ENCODE measurements at regions not wholly inside any gene's neighbourhood (a gene's known extent, or its start where the extent isn't known, plus 50 kb on each side); places are given as distances from the start of the nearest gene placed in this dataset.

GRCh38 chr2:16609786-16610185 lies 55.8 kb downstream of the CYRIA start:
- no peak overlapping the region for H3K9ac ChIP-seq (ENCODE audit: low read depth, low read length)
- H4K20me1 ChIP-seq (ENCODE audit: insufficient read depth, low read length): no peaks in the 10 kb centered on the region
- H3K9me3 ChIP-seq (ENCODE audit: control insufficient read depth, insufficient read depth, low read length): no peaks in the 10 kb centered on the region
- no peak overlapping the region for H3K4me2 ChIP-seq (ENCODE audit: low read depth, low read length)
- H3K9me1 ChIP-seq (ENCODE audit: insufficient read depth, low read length): no peaks in the 10 kb centered on the region; the same call in 1 of the 2 replicates
- ChIA-PET CTCF (interaction anchor here (1.0 to 1.9 kb wide), 3 partner anchors 21 to 59 kb away, joined by 3 to 6 read pairs (median 4); no protein-coding TSS in a partner anchor), POLR2A (ENCODE audit: unreplicated experiment) (no interaction called here)
- peaks cover 5% of the 10 kb centered on the region for H3K4me1 ChIP-seq (ENCODE audit: control insufficient read depth, insufficient read depth, low read length)
- no peaks in the 10 kb centered on the region for H3K79me1 ChIP-seq (ENCODE audit: low read depth in 1 of 2, low read length in 2 of 2)
- H3K14ac ChIP-seq (replicated peaks; ENCODE audit: low read depth, low read length): no peak overlapping the region
- no peak overlapping the region for H3K4me3 ChIP-seq (ENCODE audit: insufficient read depth, low read depth, low read length)
- H2BK20ac ChIP-seq (ENCODE audit: low read depth, low read length): no peak overlapping the region
- no peak overlapping the region for H4K91ac ChIP-seq (ENCODE audit: insufficient read depth, low read depth, low read length)
- H3K4ac ChIP-seq (ENCODE audit: low read depth, low read length): no peak overlapping the region
- no peaks in the 10 kb centered on the region for H3K27me3 ChIP-seq (ENCODE audit: control insufficient read depth, insufficient read depth, low read length)
- ATAC-seq (ENCODE audit: low read depth): no peak
- H2AFZ ChIP-seq (replicated peaks; ENCODE audit: low read length, poor library complexity): no peak overlapping the region
- intact Hi-C loops (cut with micrococcal nuclease): loop anchor here (1.0 kb wide), 2 partner anchors 56 to 972 kb away; no protein-coding TSS in a partner anchor
- H3K23ac ChIP-seq (ENCODE audit: low read depth, low read length): no peak overlapping the region
- H3K56ac ChIP-seq (ENCODE audit: extremely low read depth, insufficient read depth, low read length): no peak overlapping the region
- no CpG with 5 or more reads among the region's 3 CpGs for WGBS, 2 experiments (ENCODE audit: extremely low coverage in 2 of 2, insufficient read length in 1 of 2)
- no peak overlapping the region for H2AK5ac ChIP-seq (ENCODE audit: low read depth, low read length)
- no peak overlapping the region for H2BK120ac ChIP-seq (ENCODE audit: low read depth, low read length)
- H3K27ac ChIP-seq (ENCODE audit: insufficient read depth, low read length): no peak overlapping the region
- H2BK5ac ChIP-seq (ENCODE audit: low read depth, low read length, poor library complexity, severe bottlenecking): no peak overlapping the region
- TF ChIP-seq MAZ (IDR thresholded peaks at IDR 0.05; ENCODE audit: borderline replicate concordance, low read depth, low read length): no peak
- no peak for TF ChIP-seq BHLHE40 (IDR thresholded peaks at IDR 0.05; ENCODE audit: low read depth, low read length)
- no peak for TF ChIP-seq MXI1 (IDR thresholded peaks at IDR 0.05; ENCODE audit: borderline replicate concordance, low read depth, low read length)
- no peak for TF ChIP-seq CTCF (conservative IDR thresholded peaks at IDR 0.05; ENCODE audit: low read depth, low read length)
- no peak for TF ChIP-seq POLR2A (IDR thresholded peaks at IDR 0.05; ENCODE audit: low read depth, low read length)
- TF ChIP-seq NFE2L2 (IDR thresholded peaks at IDR 0.05; ENCODE audit: low read depth, low read length): no peak
- TF ChIP-seq ELK1 (IDR thresholded peaks at IDR 0.05; ENCODE audit: borderline replicate concordance, low read depth, low read length): no peak
- TF ChIP-seq CHD1 (IDR thresholded peaks at IDR 0.05; ENCODE audit: low read depth, low read length): no peak
- TF ChIP-seq FOS (IDR thresholded peaks at IDR 0.05; ENCODE audit: low read depth, low read length): no peak
- no peak for TF ChIP-seq RAD21 (IDR thresholded peaks at IDR 0.05; ENCODE audit: low read length)
- no peak for TF ChIP-seq SMC3 (IDR thresholded peaks at IDR 0.05; ENCODE audit: low read depth, low read length)
- TF ChIP-seq RCOR1 (IDR thresholded peaks at IDR 0.05; ENCODE audit: insufficient replicate concordance, low read length): no peak
- TF ChIP-seq RFX5 (IDR thresholded peaks at IDR 0.05; ENCODE audit: low read depth, low read length): no peak
- TF ChIP-seq CEBPB (IDR thresholded peaks at IDR 0.05; ENCODE audit: low read depth, low read length): no peak
- TF ChIP-seq MAFK (IDR thresholded peaks at IDR 0.05; ENCODE audit: low read depth, low read length): no peak
- TF ChIP-seq USF2 (IDR thresholded peaks at IDR 0.05; ENCODE audit: low read depth, low read length): no peak
- in situ Hi-C loops (cut with MboI; ENCODE audit: low sequenced_read_pairs): loop anchor here (5.0 kb wide), 1 partner anchor 972 kb away; no protein-coding TSS in a partner anchor
- no peaks in the 10 kb centered on the region for H3K36me3 ChIP-seq (ENCODE audit: control insufficient read depth, insufficient read depth, low read length)
- dilution Hi-C loops (cut with HindIII; ENCODE audit: low sequenced_read_pairs, unreplicated experiment): no loop called here
- H2AK9ac ChIP-seq (replicated peaks; ENCODE audit: low read depth, low read length, poor library complexity): no peak overlapping the region
- H4K5ac ChIP-seq (ENCODE audit: low read depth, low read length): no peak overlapping the region
- BruUV-seq (replicated peaks): no TSS peak
- DNase-seq: no peak
- H3K18ac ChIP-seq (ENCODE audit: low read depth, low read length): no peak overlapping the region
- H2BK15ac ChIP-seq (ENCODE audit: low read depth, low read length): no peak overlapping the region
- no peak overlapping the region for H4K8ac ChIP-seq (ENCODE audit: low read depth in 2 of 2, low read length in 2 of 2)

Measured in IMR-90 (cell line).